NCI-H2107 treated with DMSO at 0.1 percent for 48 hours (cell line): ENCODE measurements at regions not wholly inside any gene's neighbourhood (a gene's known extent, or its start where the extent isn't known, plus 50 kb on each side); places are given as distances from the start of the nearest gene placed in this dataset.
"Not testable (repeated sequence)": the region's sequence is repeated elsewhere in the genome, so short reads cannot be mapped to it uniquely, and the experiment has no call there.

ENCODE experiments used
- DNase-seq: peaks from one replicate; lab custom pipeline; 2025; ENCODE audit not compliant: unreplicated experiment; lab: John Stamatoyannopoulos, UW

DNA sequence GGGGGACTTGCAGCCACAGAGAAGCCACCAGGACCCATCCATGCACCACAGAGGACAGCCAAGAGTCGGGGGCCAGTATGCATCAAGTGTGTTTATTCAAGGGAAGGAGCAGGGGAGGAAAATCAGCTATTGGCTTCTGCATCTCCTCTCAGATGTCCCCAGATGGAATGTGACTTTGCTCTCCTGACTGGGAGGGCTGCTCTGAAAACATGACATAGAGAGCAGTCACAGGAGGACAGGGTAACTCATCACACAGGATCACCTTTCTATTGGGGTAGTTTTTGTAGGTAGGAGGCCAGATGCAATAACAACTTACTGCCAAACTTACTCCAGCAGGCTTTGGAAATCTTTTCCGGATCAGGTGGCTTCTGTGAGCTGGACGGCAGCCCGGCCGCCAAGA is 121.0 kb upstream of the OPCML start:
- DNase-seq: no peak

GRCh38 chr11:133650082-133650481 is 117.8 kb upstream of the OPCML start:
- no peak for DNase-seq

- no peak for DNase-seq
Observed at GRCh38 chr11:133649040-133649439, 116.7 kb upstream of the OPCML start.

DNA sequence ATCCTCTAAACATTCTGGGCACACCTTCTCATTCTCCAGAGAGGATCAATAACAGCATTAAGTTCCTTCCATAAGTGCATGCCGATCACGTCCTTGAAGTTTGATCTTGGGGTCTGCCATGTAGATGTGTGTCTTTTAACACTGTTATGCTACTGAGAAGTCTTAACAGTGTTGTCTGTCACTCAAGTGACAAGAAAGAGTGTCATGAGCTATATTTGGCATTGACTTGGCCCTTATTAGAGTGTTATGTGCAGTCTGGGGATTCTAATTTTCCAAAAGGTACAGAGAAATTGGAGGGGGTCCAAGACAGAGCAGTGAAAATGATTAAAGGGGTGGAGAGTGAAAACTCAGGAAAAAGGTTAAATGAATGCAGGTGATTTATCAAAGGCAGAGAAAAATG is 107.1 kb upstream of the OPCML start:
- no peak for DNase-seq

GRCh38 chr11:133638921-133639320 is 106.6 kb upstream of the OPCML start:
- DNase-seq: no peak

DNA sequence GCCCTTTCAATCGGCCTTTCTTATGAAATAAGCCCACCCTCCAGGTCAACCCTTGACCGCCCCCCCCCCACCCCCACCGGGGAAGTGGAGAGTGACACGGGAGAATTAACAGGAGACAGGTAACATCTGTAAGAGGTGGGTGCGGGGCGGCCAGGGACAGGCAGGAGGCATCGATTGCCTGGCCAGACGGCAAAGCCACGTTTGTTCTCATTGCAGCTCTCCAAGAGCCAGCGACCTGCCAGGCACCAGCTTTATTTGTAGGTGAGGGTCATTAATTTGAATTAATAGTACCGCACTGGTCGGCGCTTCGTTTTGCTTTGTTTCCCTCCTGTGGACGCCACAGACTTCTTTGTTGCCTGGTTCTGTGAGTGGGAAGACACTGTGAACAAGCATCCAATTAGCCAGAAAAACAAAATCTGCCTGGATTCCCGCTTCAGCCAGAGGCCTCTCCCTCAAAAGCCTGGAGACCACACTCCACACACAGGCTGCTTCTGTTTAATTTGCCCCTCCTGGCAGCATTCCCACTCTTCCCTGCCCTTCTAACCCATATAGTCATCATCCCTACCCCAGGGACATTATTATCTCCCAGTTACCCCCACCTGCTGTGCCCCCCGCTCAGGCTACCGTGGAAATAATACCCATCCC is 104.5 kb upstream of the OPCML start:
- DNase-seq: no peak

GRCh38 chr11:133635244-133635739 is 103.0 kb upstream of the OPCML start:
- DNase-seq: no peak

GRCh38 chr11:133628371-133628770 is 96.1 kb upstream of the OPCML start:
- not testable (repeated sequence) for DNase-seq

DNA sequence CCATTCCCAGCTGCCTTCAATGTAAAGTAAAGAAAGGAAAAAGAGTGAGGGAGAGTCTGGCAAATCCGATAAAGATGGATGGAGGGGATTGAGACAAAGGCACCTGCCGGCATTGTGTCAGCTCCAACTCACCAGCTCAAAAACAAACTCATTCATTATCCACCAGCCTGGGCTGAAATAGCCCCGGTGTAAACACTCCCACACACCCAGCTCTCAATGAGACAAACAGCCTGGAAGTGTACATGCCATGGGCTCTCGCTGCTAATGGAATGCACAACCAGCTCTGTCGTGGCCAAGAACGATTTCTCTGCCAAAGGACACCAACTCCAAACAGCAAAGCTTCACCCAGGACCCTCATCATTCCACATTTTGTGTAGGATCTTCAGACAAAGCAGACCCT is 89.3 kb upstream of the OPCML start:
- DNase-seq: no peak

DNA sequence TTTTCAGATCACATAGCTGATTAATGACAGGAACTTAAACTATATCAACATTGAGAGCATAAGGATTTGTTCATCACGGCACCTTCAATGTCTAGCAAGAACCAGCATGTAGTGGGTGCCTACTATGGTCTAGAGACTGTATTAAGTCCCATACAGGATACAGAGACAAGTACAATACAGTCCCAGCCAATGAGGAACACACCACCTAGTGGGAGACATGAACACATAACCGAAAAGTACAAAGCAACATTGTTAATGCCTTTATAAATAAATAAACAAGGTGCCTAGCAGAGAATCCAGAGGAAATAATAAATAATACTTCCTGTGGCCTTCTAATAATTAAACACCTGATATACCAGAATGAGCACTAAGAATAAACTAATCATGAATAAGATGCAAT is 87.7 kb upstream of the OPCML start:
- no peak for DNase-seq

DNA sequence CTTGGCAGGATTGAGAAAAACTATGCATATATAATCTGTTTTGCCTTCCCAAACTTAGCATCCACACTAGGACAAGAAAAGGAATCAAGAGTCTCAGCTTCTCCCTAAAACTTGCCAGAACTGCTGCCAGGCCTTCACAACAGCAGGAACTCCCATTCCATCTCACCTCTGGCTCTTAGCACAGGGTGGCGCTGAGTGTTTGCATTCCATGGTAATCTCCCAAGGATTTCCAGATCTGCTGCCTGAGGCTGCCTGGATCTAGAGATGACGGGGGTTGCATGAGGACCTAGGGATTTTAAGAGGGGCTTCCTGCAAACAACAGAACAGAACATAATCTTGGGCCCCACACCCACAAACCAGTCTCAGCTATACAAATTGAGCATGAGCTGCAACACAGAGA is 87.1 kb upstream of the OPCML start:
- no peak for DNase-seq

GRCh38 chr11:133618544-133618943 is 86.2 kb upstream of the OPCML start:
- no peak for DNase-seq

GRCh38 chr11:133608496-133608895 is 76.2 kb upstream of the OPCML start:
- DNase-seq: no peak

DNA sequence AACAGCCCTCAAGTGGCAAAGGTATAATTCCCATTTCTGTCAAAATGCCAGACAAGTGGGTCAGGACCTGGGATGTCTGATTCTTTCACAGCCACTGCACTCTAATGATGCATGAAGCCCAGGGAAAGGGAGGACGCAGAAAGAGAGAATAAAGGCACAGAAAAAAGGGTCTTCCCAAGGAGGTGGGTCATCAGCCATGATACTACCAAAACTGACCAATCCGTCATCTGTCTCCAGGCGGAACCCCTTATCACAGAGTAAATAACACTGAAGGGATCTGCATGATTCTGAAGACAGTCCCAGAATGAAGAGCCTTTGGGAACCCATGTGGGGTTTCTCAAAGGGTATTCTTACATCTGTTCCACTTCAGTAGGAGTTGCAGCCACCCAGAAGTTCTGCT is 73.8 kb upstream of the OPCML start:
- DNase-seq: no peak

GRCh38 chr11:133605482-133605881 is 73.2 kb upstream of the OPCML start:
- no peak for DNase-seq

- DNase-seq: no peak
Observed at GRCh38 chr11:133601641-133602040, 69.3 kb upstream of the OPCML start.

DNA sequence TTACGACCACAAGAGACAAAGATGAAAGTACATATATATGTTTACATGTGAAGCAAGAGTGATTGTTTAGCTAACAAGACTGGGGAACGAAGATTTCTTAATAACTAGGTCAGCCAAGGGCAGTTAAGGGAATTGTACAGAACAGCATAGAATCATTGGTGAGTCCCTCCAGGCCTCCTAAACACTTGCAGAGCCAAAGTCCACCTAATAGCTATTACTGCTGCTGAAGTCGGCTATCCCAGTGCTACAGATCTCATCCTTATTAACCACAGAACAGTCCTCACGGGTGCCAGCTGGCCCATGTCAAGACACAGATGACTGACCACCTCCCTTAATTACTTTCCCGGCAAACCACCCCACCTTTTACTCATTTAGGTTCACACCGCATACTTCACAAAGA is 68.5 kb upstream of the OPCML start:
- no peak for DNase-seq

- no peak for DNase-seq
Observed at GRCh38 chr11:133600306-133600705, 68.0 kb upstream of the OPCML start.

DNA sequence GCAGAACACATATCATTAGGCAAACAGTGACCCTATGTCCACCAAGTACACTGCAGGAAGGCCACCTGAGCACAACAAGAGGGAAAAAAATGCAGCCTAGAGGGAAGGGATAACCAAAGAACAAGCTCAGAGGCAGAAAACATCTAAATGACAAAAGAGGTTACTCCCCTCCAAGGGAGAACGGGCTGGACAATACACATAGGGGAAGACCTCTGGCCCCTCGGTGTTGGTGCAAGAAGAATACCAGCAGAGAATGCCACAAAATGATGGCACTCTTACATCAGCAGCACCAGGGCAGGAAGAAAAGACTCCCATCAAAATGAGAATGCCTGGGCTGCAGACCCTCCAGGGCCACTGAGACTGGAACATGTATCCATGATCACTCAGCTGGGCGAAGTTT is 66.6 kb upstream of the OPCML start:
- no peak for DNase-seq

GRCh38 chr11:133597236-133597635 is 64.9 kb upstream of the OPCML start:
- no peak for DNase-seq

GRCh38 chr11:133595998-133596590 is 63.8 kb upstream of the OPCML start:
- no peak for DNase-seq

GRCh38 chr11:133593036-133593435 is 60.7 kb upstream of the OPCML start:
- DNase-seq: no peak

DNA sequence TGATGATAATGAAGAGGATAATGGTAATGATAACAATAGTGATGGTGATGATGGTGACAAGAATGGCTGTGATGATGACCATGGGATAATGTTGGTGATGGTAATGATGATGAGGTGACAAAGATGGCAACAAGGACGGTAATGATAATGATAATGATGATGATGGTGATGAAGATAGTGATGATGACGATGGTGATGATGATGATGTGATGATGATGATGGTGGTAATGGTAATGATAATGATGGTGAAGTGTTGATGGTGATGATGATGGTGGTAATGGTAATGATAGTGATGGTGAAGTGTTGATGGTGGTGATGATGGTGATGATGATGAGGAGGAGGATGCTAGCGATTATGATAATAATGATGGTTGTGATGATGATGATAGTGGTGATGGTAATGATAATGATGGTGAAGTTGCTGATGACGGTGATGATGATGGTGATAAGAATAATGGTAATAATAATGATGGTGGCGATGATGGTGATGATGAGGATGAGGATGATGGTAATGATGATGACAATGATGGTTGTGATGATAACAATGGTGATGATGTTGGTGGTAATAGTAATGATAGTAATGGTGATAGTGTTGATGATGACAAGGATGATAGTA is 54.7 kb upstream of the OPCML start:
- DNase-seq: no peak
